ENCODE measurements at regions not wholly inside any gene's neighbourhood (a gene's known extent, or its start where the extent isn't known, plus 50 kb on each side); places are given as distances from the start of the nearest gene placed in this dataset.

- H3K4me3 ChIP-seq (ENCODE audit: insufficient read depth, low read depth, low read length), result no peak overlapping the region
- no peaks in the 10 kb centered on the region for H3K36me3 ChIP-seq (replicated peaks; ENCODE audit: control insufficient read depth, insufficient read depth, low read length)
- no peak for DNase-seq
- no peaks in the 10 kb centered on the region for H3K27me3 ChIP-seq (ENCODE audit: control insufficient read depth, insufficient read depth, low read length)
Measured at GRCh38 chr13:71124230-71124629, 742.8 kb downstream of the DACH1 start.

GRCh38 chr13:71118779-71119364 lies 748.1 kb downstream of the DACH1 start:
- no peak for DNase-seq
- Histone ChIP-seq H3K36me3 (replicated peaks; ENCODE audit: control insufficient read depth, insufficient read depth, low read length) (no peaks in the 10 kb centered on the region), H3K4me3 (ENCODE audit: insufficient read depth, low read depth, low read length) (no peak overlapping the region), H3K27me3 (ENCODE audit: control insufficient read depth, insufficient read depth, low read length) (no peaks in the 10 kb centered on the region)

- H3K36me3 ChIP-seq (replicated peaks; ENCODE audit: control insufficient read depth, insufficient read depth, low read length), result no peaks in the 10 kb centered on the region
- H3K4me3 ChIP-seq (ENCODE audit: insufficient read depth, low read depth, low read length), result no peak overlapping the region
- H3K27me3 ChIP-seq (ENCODE audit: control insufficient read depth, insufficient read depth, low read length), result no peaks in the 10 kb centered on the region
- DNase-seq, result no peak
Measured at GRCh38 chr13:71117920-71118319, 749.1 kb downstream of the DACH1 start.

GRCh38 chr13:71115301-71115700 lies 751.7 kb downstream of the DACH1 start:
- no peaks in the 10 kb centered on the region for H3K36me3 ChIP-seq (replicated peaks; ENCODE audit: control insufficient read depth, insufficient read depth, low read length)
- no peak overlapping the region for H3K4me3 ChIP-seq (ENCODE audit: insufficient read depth, low read depth, low read length)
- DNase-seq, result no peak
- no peaks in the 10 kb centered on the region for H3K27me3 ChIP-seq (ENCODE audit: control insufficient read depth, insufficient read depth, low read length)

GRCh38 chr13:71096421-71096820 lies 770.6 kb downstream of the DACH1 start:
- no peak for DNase-seq
- no peaks in the 10 kb centered on the region for H3K27me3 ChIP-seq (ENCODE audit: control insufficient read depth, insufficient read depth, low read length)
- H3K36me3 ChIP-seq (replicated peaks; ENCODE audit: control insufficient read depth, insufficient read depth, low read length), result no peaks in the 10 kb centered on the region
- H3K4me3 ChIP-seq (ENCODE audit: insufficient read depth, low read depth, low read length), result no peak overlapping the region

- no peaks in the 10 kb centered on the region for H3K36me3 ChIP-seq (replicated peaks; ENCODE audit: control insufficient read depth, insufficient read depth, low read length)
- DNase-seq, result no peak
- no peaks in the 10 kb centered on the region for H3K27me3 ChIP-seq (ENCODE audit: control insufficient read depth, insufficient read depth, low read length)
- no peak overlapping the region for H3K4me3 ChIP-seq (ENCODE audit: insufficient read depth, low read depth, low read length)
Measured at GRCh38 chr13:71090990-71091389, 776.0 kb downstream of the DACH1 start.

- Histone ChIP-seq H3K27me3 (ENCODE audit: control insufficient read depth, insufficient read depth, low read length) (no peaks in the 10 kb centered on the region), H3K4me3 (ENCODE audit: insufficient read depth, low read depth, low read length) (no peak overlapping the region), H3K36me3 (replicated peaks; ENCODE audit: control insufficient read depth, insufficient read depth, low read length) (no peaks in the 10 kb centered on the region)
- no peak for DNase-seq
Measured at GRCh38 chr13:71089056-71089455, 777.9 kb downstream of the DACH1 start.

- DNase-seq, result no peak
- H3K4me3 ChIP-seq (ENCODE audit: insufficient read depth, low read depth, low read length), result no peak overlapping the region
- no peaks in the 10 kb centered on the region for H3K27me3 ChIP-seq (ENCODE audit: control insufficient read depth, insufficient read depth, low read length)
- no peaks in the 10 kb centered on the region for H3K36me3 ChIP-seq (replicated peaks; ENCODE audit: control insufficient read depth, insufficient read depth, low read length)
Measured at GRCh38 chr13:71087432-71087831, 779.6 kb downstream of the DACH1 start.

- no peak overlapping the region for H3K4me3 ChIP-seq (ENCODE audit: insufficient read depth, low read depth, low read length)
- no peaks in the 10 kb centered on the region for H3K36me3 ChIP-seq (replicated peaks; ENCODE audit: control insufficient read depth, insufficient read depth, low read length)
- DNase-seq, result no peak
- H3K27me3 ChIP-seq (ENCODE audit: control insufficient read depth, insufficient read depth, low read length), result no peaks in the 10 kb centered on the region
Measured at GRCh38 chr13:71087006-71087405, 780.0 kb downstream of the DACH1 start.

- Histone ChIP-seq H3K4me3 (ENCODE audit: insufficient read depth, low read depth, low read length) (no peak overlapping the region), H3K36me3 (replicated peaks; ENCODE audit: control insufficient read depth, insufficient read depth, low read length) (no peaks in the 10 kb centered on the region), H3K27me3 (ENCODE audit: control insufficient read depth, insufficient read depth, low read length) (no peaks in the 10 kb centered on the region)
- no peak for DNase-seq
Measured at GRCh38 chr13:71082631-71083030, 784.4 kb downstream of the DACH1 start.

GRCh38 chr13:71079638-71080037 lies 787.4 kb downstream of the DACH1 start:
- DNase-seq, result no peak

GRCh38 chr13:71068041-71068440 lies 799.0 kb downstream of the DACH1 start:
- Histone ChIP-seq H3K36me3 (replicated peaks; ENCODE audit: control insufficient read depth, insufficient read depth, low read length) (no peaks in the 10 kb centered on the region), H3K27me3 (ENCODE audit: control insufficient read depth, insufficient read depth, low read length) (no peaks in the 10 kb centered on the region), H3K4me3 (ENCODE audit: insufficient read depth, low read depth, low read length) (no peak overlapping the region)
- no peak for DNase-seq

More at GRCh38 chr13:71079638-71080037, 787.4 kb downstream of the DACH1 start:
- Histone ChIP-seq H3K4me3 (ENCODE audit: insufficient read depth, low read depth, low read length) (no peak overlapping the region), H3K27me3 (ENCODE audit: control insufficient read depth, insufficient read depth, low read length) (no peaks in the 10 kb centered on the region), H3K36me3 (replicated peaks; ENCODE audit: control insufficient read depth, insufficient read depth, low read length) (no peaks in the 10 kb centered on the region)

GRCh38 chr13:71067165-71067815 lies 799.7 kb downstream of the DACH1 start:
- DNase-seq, result no peak
- Histone ChIP-seq H3K27me3 (ENCODE audit: control insufficient read depth, insufficient read depth, low read length) (no peaks in the 10 kb centered on the region), H3K4me3 (ENCODE audit: insufficient read depth, low read depth, low read length) (no peak overlapping the region), H3K36me3 (replicated peaks; ENCODE audit: control insufficient read depth, insufficient read depth, low read length) (no peaks in the 10 kb centered on the region)

GRCh38 chr13:71056581-71056980 lies 810.4 kb downstream of the DACH1 start:
- Histone ChIP-seq H3K36me3 (replicated peaks; ENCODE audit: control insufficient read depth, insufficient read depth, low read length) (no peaks in the 10 kb centered on the region), H3K27me3 (ENCODE audit: control insufficient read depth, insufficient read depth, low read length) (no peaks in the 10 kb centered on the region), H3K4me3 (ENCODE audit: insufficient read depth, low read depth, low read length) (no peak overlapping the region)
- DNase-seq, result no peak

GRCh38 chr13:71055644-71056043 lies 811.4 kb downstream of the DACH1 start:
- Histone ChIP-seq H3K27me3 (ENCODE audit: control insufficient read depth, insufficient read depth, low read length) (no peaks in the 10 kb centered on the region), H3K36me3 (replicated peaks; ENCODE audit: control insufficient read depth, insufficient read depth, low read length) (no peaks in the 10 kb centered on the region), H3K4me3 (ENCODE audit: insufficient read depth, low read depth, low read length) (no peak overlapping the region)
- no peak for DNase-seq

- DNase-seq, result no peak
- Histone ChIP-seq H3K27me3 (ENCODE audit: control insufficient read depth, insufficient read depth, low read length) (no peaks in the 10 kb centered on the region), H3K4me3 (ENCODE audit: insufficient read depth, low read depth, low read length) (no peak overlapping the region), H3K36me3 (replicated peaks; ENCODE audit: control insufficient read depth, insufficient read depth, low read length) (no peaks in the 10 kb centered on the region)
Measured at GRCh38 chr13:71055047-71055446, 812.0 kb downstream of the DACH1 start.

Measured in H7 (cell line).